ENCODE measurements at regions not wholly inside any gene's neighbourhood (a gene's known extent, or its start where the extent isn't known, plus 50 kb on each side); places are given as distances from the start of the nearest gene placed in this dataset.

DNA sequence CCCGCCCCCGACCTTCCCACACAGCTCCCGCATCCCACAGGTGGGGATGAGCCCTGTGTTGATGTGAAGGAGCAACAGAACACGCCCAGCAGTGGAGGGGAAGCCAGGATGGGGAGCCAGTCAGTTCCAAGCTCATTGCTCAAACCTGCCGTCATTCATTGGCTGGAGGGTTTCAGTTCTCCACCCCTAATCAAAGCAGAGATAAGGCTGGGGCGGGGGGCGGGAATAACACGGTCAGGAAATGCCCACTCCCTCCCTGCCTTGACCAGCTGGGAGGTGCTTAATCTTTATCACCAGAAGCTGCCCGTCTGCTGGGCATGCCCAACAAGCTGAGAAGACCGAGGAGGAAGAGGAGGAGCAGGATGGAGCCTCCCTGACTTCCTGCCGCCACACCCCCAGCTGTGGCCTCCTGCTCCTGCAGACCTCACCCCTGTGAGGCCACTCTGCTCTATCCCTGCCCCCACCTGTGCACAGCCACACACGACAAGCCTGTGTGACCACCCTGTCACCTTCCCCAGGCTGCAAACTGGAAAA is 265.1 kb downstream of the ZEB1 start (continued):
- TF ChIP-seq, protein P1, sequence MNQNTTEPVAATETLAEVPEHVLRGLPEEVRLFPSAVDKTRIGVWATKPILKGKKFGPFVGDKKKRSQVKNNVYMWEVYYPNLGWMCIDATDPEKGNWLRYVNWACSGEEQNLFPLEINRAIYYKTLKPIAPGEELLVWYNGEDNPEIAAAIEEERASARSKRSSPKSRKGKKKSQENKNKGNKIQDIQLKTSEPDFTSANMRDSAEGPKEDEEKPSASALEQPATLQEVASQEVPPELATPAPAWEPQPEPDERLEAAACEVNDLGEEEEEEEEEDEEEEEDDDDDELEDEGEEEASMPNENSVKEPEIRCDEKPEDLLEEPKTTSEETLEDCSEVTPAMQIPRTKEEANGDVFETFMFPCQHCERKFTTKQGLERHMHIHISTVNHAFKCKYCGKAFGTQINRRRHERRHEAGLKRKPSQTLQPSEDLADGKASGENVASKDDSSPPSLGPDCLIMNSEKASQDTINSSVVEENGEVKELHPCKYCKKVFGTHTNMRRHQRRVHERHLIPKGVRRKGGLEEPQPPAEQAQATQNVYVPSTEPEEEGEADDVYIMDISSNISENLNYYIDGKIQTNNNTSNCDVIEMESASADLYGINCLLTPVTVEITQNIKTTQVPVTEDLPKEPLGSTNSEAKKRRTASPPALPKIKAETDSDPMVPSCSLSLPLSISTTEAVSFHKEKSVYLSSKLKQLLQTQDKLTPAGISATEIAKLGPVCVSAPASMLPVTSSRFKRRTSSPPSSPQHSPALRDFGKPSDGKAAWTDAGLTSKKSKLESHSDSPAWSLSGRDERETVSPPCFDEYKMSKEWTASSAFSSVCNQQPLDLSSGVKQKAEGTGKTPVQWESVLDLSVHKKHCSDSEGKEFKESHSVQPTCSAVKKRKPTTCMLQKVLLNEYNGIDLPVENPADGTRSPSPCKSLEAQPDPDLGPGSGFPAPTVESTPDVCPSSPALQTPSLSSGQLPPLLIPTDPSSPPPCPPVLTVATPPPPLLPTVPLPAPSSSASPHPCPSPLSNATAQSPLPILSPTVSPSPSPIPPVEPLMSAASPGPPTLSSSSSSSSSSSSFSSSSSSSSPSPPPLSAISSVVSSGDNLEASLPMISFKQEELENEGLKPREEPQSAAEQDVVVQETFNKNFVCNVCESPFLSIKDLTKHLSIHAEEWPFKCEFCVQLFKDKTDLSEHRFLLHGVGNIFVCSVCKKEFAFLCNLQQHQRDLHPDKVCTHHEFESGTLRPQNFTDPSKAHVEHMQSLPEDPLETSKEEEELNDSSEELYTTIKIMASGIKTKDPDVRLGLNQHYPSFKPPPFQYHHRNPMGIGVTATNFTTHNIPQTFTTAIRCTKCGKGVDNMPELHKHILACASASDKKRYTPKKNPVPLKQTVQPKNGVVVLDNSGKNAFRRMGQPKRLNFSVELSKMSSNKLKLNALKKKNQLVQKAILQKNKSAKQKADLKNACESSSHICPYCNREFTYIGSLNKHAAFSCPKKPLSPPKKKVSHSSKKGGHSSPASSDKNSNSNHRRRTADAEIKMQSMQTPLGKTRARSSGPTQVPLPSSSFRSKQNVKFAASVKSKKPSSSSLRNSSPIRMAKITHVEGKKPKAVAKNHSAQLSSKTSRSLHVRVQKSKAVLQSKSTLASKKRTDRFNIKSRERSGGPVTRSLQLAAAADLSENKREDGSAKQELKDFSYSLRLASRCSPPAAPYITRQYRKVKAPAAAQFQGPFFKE (tag by site-specific recombination; IDR thresholded peaks at IDR 0.05; ENCODE audit: borderline replicate concordance) = no peak

DNA sequence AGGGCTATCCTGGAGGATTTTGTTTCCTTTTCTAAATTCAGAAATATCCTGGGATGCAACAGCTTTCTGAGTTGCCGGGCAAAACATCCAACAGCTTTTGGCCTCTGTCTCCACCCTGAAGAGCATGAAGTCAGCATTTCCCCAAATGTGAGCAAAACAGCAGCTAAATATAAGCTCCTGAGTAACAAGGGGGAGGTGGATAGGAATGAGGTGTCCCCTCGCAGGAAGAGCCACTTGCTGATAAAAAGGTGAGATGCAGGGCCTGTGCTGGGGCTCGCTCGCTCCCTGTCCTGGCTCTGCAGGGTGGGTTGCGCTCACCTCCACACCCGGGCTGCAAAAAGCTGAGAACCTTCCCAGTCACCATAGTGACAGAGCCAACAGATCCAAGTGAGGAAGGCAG is 264.3 kb downstream of the ZEB1 start:
- Histone ChIP-seq H3K36me3 (ENCODE audit: control insufficient read depth in 2 of 2, insufficient read depth in 1 of 2, low read length in 2 of 2) (no peaks in the 10 kb centered on the region), H3K4me3 (ENCODE audit: low read depth, low read length) (no peak overlapping the region), H3K4me1 (ENCODE audit: control insufficient read depth, insufficient read depth, low read length) (peaks cover 9% of the 10 kb centered on the region), H3K9me3 (ENCODE audit: control insufficient read depth, insufficient read depth, low read depth, low read length) (no peaks in the 10 kb centered on the region), H3K27ac (ENCODE audit: extremely low read depth, low read depth, low read length) (no peak overlapping the region)
- CTCF ChIA-PET = interaction anchor here (0.6 to 0.7 kb wide), 2 partner anchors 9 to 887 kb away, joined by 3 to 4 read pairs; no protein-coding TSS in a partner anchor
- TF ChIP-seq SALL2 (tag by site-specific recombination; IDR thresholded peaks at IDR 0.05; ENCODE audit: borderline replicate concordance) = no peak
- TF ChIP-seq, protein P2, sequence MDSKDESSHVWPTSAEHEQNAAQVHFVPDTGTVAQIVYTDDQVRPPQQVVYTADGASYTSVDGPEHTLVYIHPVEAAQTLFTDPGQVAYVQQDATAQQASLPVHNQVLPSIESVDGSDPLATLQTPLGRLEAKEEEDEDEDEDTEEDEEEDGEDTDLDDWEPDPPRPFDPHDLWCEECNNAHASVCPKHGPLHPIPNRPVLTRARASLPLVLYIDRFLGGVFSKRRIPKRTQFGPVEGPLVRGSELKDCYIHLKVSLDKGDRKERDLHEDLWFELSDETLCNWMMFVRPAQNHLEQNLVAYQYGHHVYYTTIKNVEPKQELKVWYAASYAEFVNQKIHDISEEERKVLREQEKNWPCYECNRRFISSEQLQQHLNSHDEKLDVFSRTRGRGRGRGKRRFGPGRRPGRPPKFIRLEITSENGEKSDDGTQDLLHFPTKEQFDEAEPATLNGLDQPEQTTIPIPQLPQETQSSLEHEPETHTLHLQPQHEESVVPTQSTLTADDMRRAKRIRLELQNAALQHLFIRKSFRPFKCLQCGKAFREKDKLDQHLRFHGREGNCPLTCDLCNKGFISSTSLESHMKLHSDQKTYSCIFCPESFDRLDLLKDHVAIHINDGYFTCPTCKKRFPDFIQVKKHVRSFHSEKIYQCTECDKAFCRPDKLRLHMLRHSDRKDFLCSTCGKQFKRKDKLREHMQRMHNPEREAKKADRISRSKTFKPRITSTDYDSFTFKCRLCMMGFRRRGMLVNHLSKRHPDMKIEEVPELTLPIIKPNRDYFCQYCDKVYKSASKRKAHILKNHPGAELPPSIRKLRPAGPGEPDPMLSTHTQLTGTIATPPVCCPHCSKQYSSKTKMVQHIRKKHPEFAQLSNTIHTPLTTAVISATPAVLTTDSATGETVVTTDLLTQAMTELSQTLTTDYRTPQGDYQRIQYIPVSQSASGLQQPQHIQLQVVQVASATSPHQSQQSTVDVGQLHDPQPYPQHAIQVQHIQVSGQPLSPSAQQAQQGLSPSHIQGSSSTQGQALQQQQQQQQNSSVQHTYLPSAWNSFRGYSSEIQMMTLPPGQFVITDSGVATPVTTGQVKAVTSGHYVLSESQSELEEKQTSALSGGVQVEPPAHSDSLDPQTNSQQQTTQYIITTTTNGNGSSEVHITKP (tag by site-specific recombination; IDR thresholded peaks at IDR 0.05) = no peak
- TF ChIP-seq ZNF2 (tag by site-specific recombination; IDR thresholded peaks at IDR 0.05) = no peak
- no peak for TF ChIP-seq REPIN1 (tag by site-specific recombination; IDR thresholded peaks at IDR 0.05; ENCODE audit: low read depth)
- TF ChIP-seq ZNF404 (tag by site-specific recombination; IDR thresholded peaks at IDR 0.05) = no peak
- TF ChIP-seq ZNF350 (tag by site-specific recombination; IDR thresholded peaks at IDR 0.05) = no peak
- no peak for TF ChIP-seq ZNF658 (tag by site-specific recombination; IDR thresholded peaks at IDR 0.05)
- no peak for TF ChIP-seq KLF16 (tag by site-specific recombination; IDR thresholded peaks at IDR 0.05)
- no peak for TF ChIP-seq ZNF169 (tag by site-specific recombination; IDR thresholded peaks at IDR 0.05)
- TF ChIP-seq ZNF341 (tag by site-specific recombination; IDR thresholded peaks at IDR 0.05; ENCODE audit: low read depth) = no peak
- TF ChIP-seq ZFP37 (tag by site-specific recombination; IDR thresholded peaks at IDR 0.05) = no peak
- no peak for TF ChIP-seq ZFP69B (tag by site-specific recombination; IDR thresholded peaks at IDR 0.05)
- TF ChIP-seq, protein P3, sequence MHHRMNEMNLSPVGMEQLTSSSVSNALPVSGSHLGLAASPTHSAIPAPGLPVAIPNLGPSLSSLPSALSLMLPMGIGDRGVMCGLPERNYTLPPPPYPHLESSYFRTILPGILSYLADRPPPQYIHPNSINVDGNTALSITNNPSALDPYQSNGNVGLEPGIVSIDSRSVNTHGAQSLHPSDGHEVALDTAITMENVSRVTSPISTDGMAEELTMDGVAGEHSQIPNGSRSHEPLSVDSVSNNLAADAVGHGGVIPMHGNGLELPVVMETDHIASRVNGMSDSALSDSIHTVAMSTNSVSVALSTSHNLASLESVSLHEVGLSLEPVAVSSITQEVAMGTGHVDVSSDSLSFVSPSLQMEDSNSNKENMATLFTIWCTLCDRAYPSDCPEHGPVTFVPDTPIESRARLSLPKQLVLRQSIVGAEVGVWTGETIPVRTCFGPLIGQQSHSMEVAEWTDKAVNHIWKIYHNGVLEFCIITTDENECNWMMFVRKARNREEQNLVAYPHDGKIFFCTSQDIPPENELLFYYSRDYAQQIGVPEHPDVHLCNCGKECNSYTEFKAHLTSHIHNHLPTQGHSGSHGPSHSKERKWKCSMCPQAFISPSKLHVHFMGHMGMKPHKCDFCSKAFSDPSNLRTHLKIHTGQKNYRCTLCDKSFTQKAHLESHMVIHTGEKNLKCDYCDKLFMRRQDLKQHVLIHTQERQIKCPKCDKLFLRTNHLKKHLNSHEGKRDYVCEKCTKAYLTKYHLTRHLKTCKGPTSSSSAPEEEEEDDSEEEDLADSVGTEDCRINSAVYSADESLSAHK (tag by site-specific recombination; IDR thresholded peaks at IDR 0.05) = no peak
- no peak for TF ChIP-seq ZNF791 (tag by site-specific recombination; IDR thresholded peaks at IDR 0.05)
- TF ChIP-seq KLF7 (tag by site-specific recombination; IDR thresholded peaks at IDR 0.05; ENCODE audit: borderline replicate concordance) = no peak
- no peak for TF ChIP-seq BCL11A (tag by site-specific recombination; IDR thresholded peaks at IDR 0.05; ENCODE audit: low read depth)
- TF ChIP-seq ZIC2 (tag by site-specific recombination; IDR thresholded peaks at IDR 0.05) = no peak
- no peak for TF ChIP-seq KLF8 (tag by site-specific recombination; IDR thresholded peaks at IDR 0.05)
- TF ChIP-seq PRDM1 (tag by site-specific recombination; IDR thresholded peaks at IDR 0.05) = no peak
- no peak for TF ChIP-seq ZNF426 (tag by site-specific recombination; IDR thresholded peaks at IDR 0.05)
- POLR2A ChIA-PET = interaction anchor here (0.6 kb wide), 1 partner anchor 47 kb away, joined by 3 read pairs; no protein-coding TSS in a partner anchor

Measured in HEK293 (cell line).